A549 (cell line): ENCODE measurements at regions not wholly inside any gene's neighbourhood (a gene's known extent, or its start where the extent isn't known, plus 50 kb on each side); places are given as distances from the start of the nearest gene placed in this dataset.

Source experiments
- ATAC-seq, 2 experiments: fragments of 200-7000 bp in 1 of 2; fragments of >200 bp in 1 of 2; cut with Nextera tagmentation in 1 of 2; cut with Tn5 transposase in 1 of 2; 3 replicates each; pipeline versions ENCODE4 v1.8.0 to v1.9.1; 2018 to 2020; ENCODE audit warnings: mild to moderate bottlenecking in 1 of 2, moderate library complexity in 1 of 2
- CTCF ChIA-PET: fragments of 300-600 bp; sonication (Branson Sonifier 250); formaldehyde crosslinking; extraction: SDS; loops from one replicate; lab custom pipeline; 2021; ENCODE audit warnings: antibody characterized with exemption, inconsistent platforms; lab: Yijun Ruan, JAX
- POLR2A ChIA-PET: fragments of 350-600 bp; formaldehyde crosslinking; extraction: SDS; loops from one replicate; lab custom pipeline; 2021; ENCODE audit warnings: antibody characterized with exemption, inconsistent platforms; lab: Yijun Ruan, JAX
- DNase-seq, 2 experiments: peaks; one replicate each; pipeline versions ENCODE4 v3.0.0 to v3.0.0-alpha.2; 2011 to 2016; ENCODE audit warnings: low read depth in 1 of 2, low spot score in 1 of 2
- FAIRE-seq: peaks from 2 replicates; lab custom pipeline; 2011; peaks lifted over from hg19 to GRCh38; lab: Jason Lieb, UNC
- H3K27ac ChIP-seq, 2 experiments: fragments of >200 bp; sonication (Bioruptor Twin); formaldehyde crosslinking; 3 replicates each; pipeline ENCODE4 v1.5.1; 2016 to 2017
- H3K4me1 ChIP-seq: fragments of >200 bp; sonication (Bioruptor Twin); formaldehyde crosslinking; 3 replicates; pipeline ENCODE4 v1.6.1; 2016
- H3K4me2 ChIP-seq: fragments of >200 bp; sonication (Bioruptor Twin); formaldehyde crosslinking; 3 replicates; pipeline ENCODE4 v1.6.1; 2016
- H3K4me3 ChIP-seq: fragments of >200 bp; sonication (Bioruptor Twin); formaldehyde crosslinking; 3 replicates; pipeline ENCODE4 v1.5.1; 2016
- H3K9me3 ChIP-seq: fragments of >200 bp; sonication (Bioruptor Twin); formaldehyde crosslinking; 3 replicates; pipeline ENCODE4 v1.6.1; 2016
- BCL3 ChIP-seq: fragments of >200 bp; sonication (Bioruptor Twin); formaldehyde crosslinking; IDR thresholded peaks from 3 replicates; pipeline ENCODE4 v1.6.1; 2016
- BHLHE40 ChIP-seq: IDR thresholded peaks from 2 replicates; pipeline ENCODE4 v1.6.1; 2012; ENCODE audit warnings: low read depth, low read length, inconsistent platforms
- CHD4 ChIP-seq: fragments of 200-600 bp; sonication (generic); IDR thresholded peaks from 2 replicates; pipeline ENCODE4 v1.6.1; 2016; ENCODE audit warnings: antibody characterized with exemption, mild to moderate bottlenecking, borderline replicate concordance
- CTCF ChIP-seq: fragments of >200 bp; sonication (Bioruptor Twin); formaldehyde crosslinking; IDR thresholded peaks from 3 replicates; pipeline ENCODE4 v1.5.1; 2016
- ELK1 ChIP-seq: fragments of 150-350 bp; IDR thresholded peaks from 2 replicates; pipeline ENCODE4 v1.6.1; 2014; ENCODE audit warnings: low read depth, mild to moderate bottlenecking, low read length
- FOSL2 ChIP-seq, 2 experiments: fragments of 450-650 bp in 1 of 2; fragments of >200 bp in 1 of 2; sonication (Bioruptor Twin) in 1 of 2; formaldehyde crosslinking; IDR thresholded peaks; 2 replicates each; pipeline versions ENCODE4 v1.5.0 to v1.6.1; 2016 to 2020; ENCODE audit warnings: mild to moderate bottlenecking in 1 of 2, moderate library complexity in 1 of 2
- FOXS1 ChIP-seq: fragments of 250-450 bp; sonication (Bioruptor Pico); IDR thresholded peaks from 2 replicates; pipeline ENCODE4 v1.5.0; 2020; ENCODE audit warnings: mild to moderate bottlenecking, moderate library complexity
- GATA3 ChIP-seq: IDR thresholded peaks from 2 replicates; pipeline ENCODE4 v1.6.1; 2012; ENCODE audit warnings: borderline replicate concordance
- HDAC2 ChIP-seq: fragments of 200-600 bp; sonication (generic); IDR thresholded peaks from 2 replicates; pipeline ENCODE4 v1.6.1; 2016
- JUN ChIP-seq, 2 experiments: fragments of >200 bp; sonication (Bioruptor Twin); formaldehyde crosslinking; IDR thresholded peaks; 2 replicates in 1 of 2; 3 replicates in 1 of 2; pipeline ENCODE4 v1.6.1; 2016 to 2017
- JUNB ChIP-seq: fragments of >200 bp; sonication (Bioruptor Twin); formaldehyde crosslinking; IDR thresholded peaks from 2 replicates; pipeline ENCODE4 v1.6.1; 2016
- KDM1A ChIP-seq: fragments of 200-600 bp; sonication (generic); IDR thresholded peaks from 2 replicates; pipeline ENCODE4 v1.6.1; 2016; ENCODE audit warnings: low read depth, mild to moderate bottlenecking
- KDM5A ChIP-seq: fragments of 200-600 bp; sonication (generic); IDR thresholded peaks from 2 replicates; pipeline ENCODE4 v1.6.1; 2016; ENCODE audit warnings: antibody characterized with exemption, mild to moderate bottlenecking
- MAX ChIP-seq: IDR thresholded peaks from 2 replicates; pipeline ENCODE4 v1.6.1; 2012
- MAZ ChIP-seq: fragments of 150-350 bp; IDR thresholded peaks from 2 replicates; pipeline ENCODE4 v1.6.1; 2014; ENCODE audit warnings: antibody characterized with exemption, low read depth, low read length, borderline replicate concordance
- MYC ChIP-seq: IDR thresholded peaks from 2 replicates; pipeline ENCODE4 v1.6.1; 2012; ENCODE audit warnings: mild to moderate bottlenecking, inconsistent platforms, low read length, improper control_type of control experiment, borderline replicate concordance
- NFE2L2 ChIP-seq: fragments of 150-350 bp; conservative IDR thresholded peaks from 2 replicates; pipeline ENCODE4 v1.6.1; 2014; ENCODE audit warnings: low read length
- PHF8 ChIP-seq: fragments of 200-600 bp; sonication (generic); IDR thresholded peaks from 2 replicates; pipeline ENCODE4 v1.6.1; 2016; ENCODE audit warnings: low read depth, mild to moderate bottlenecking, antibody characterized with exemption, moderate library complexity, borderline replicate concordance
- POLR2A ChIP-seq: IDR thresholded peaks from 2 replicates; pipeline ENCODE4 v1.6.1; 2012; ENCODE audit warnings: mild to moderate bottlenecking, low read length
- POLR2AphosphoS2 ChIP-seq: conservative IDR thresholded peaks from 2 replicates; pipeline ENCODE4 v1.6.1; 2012; ENCODE audit warnings: low read length, improper control_type of control experiment, inconsistent platforms
- RARB ChIP-seq: fragments of 250-450 bp; sonication (Bioruptor Pico); IDR thresholded peaks from 2 replicates; pipeline ENCODE4 v1.8.0; 2021; ENCODE audit warnings: mild to moderate bottlenecking, moderate library complexity
- RCOR1 ChIP-seq: fragments of 150-350 bp; IDR thresholded peaks from 2 replicates; pipeline ENCODE4 v1.6.1; 2014; ENCODE audit warnings: antibody characterized with exemption, low read length, low read depth
- SMC3 ChIP-seq: fragments of >200 bp; sonication (Bioruptor Twin); formaldehyde crosslinking; IDR thresholded peaks from 3 replicates; pipeline ENCODE4 v1.6.1; 2018; ENCODE audit warnings: inconsistent platforms
- ZC3H11A ChIP-seq: fragments of 450-650 bp; IDR thresholded peaks from 2 replicates; pipeline ENCODE4 v1.6.1; 2014; ENCODE audit warnings: antibody characterized with exemption, mild to moderate bottlenecking
- ZFP36 ChIP-seq: fragments of 450-650 bp; IDR thresholded peaks from 2 replicates; pipeline ENCODE4 v1.6.1; 2014; ENCODE audit warnings: borderline replicate concordance; ENCODE audit not compliant: partially characterized antibody
- ZNF302 ChIP-seq: fragments of 250-450 bp; sonication (Bioruptor Pico); IDR thresholded peaks from 2 replicates; pipeline ENCODE4 v1.9.0; 2021; ENCODE audit warnings: inconsistent platforms, mild to moderate bottlenecking, moderate library complexity
- ZSCAN20 ChIP-seq: fragments of 250-450 bp; sonication (Bioruptor Pico); IDR thresholded peaks from 2 replicates; pipeline ENCODE4 v1.8.0; 2022; ENCODE audit warnings: mild to moderate bottlenecking, moderate library complexity
- WGBS: methylation state at CpG from one replicate; pipeline ENCODE4 v1.1.6; 2017; ENCODE audit errors: missing lambda C conversion rate; 5-methylcytosine and 5-hydroxymethylcytosine counted together

- no peaks in the 10 kb centered on the region for H3K9me3 ChIP-seq
- WGBS: 68% methylated on average over 3 of the region's 3 CpGs
- ATAC-seq (no peak), DNase-seq (no peak), FAIRE-seq (no peak)
- CTCF ChIA-PET: interaction anchor here (1.2 to 2.2 kb wide), 2 partner anchors 17 to 28 kb away, joined by 3 to 8 read pairs; no protein-coding TSS in a partner anchor
- TF ChIP-seq BCL3: no peak
- no peak for TF ChIP-seq FOSL2 (IDR thresholded peaks at IDR 0.05)
- TF ChIP-seq FOSL2 (CRISPR knock-in tag; IDR thresholded peaks at IDR 0.05): no peak
- TF ChIP-seq CTCF: no peak
- no peak for TF ChIP-seq ZFP36
- TF ChIP-seq POLR2AphosphoS2: no peak
- no peak for TF ChIP-seq ZNF302
- TF ChIP-seq RARB (CRISPR knock-in tag): no peak
- TF ChIP-seq MAZ: no peak
- TF ChIP-seq KDM5A: no peak
- TF ChIP-seq ZC3H11A: no peak
- no peak for TF ChIP-seq BHLHE40
- TF ChIP-seq ZSCAN20 (CRISPR knock-in tag): no peak
- no peak for TF ChIP-seq RCOR1
- no peak for TF ChIP-seq HDAC2
- no peak for TF ChIP-seq JUNB
- H3K4me3 ChIP-seq: no peak overlapping the region
- peaks cover 22% of the 10 kb centered on the region for H3K4me1 ChIP-seq
- peak overlapping the region; percentile 65 to 68; a peak in 4 of 6 replicates for H3K27ac ChIP-seq
- POLR2A ChIA-PET: no interaction called here
- H3K4me2 ChIP-seq: no peak overlapping the region; the same call in 2 of the 3 replicates
Observed at GRCh38 chr17:73769479-73769878, 125.2 kb upstream of the SDK2 start.

- no peaks in the 10 kb centered on the region for H3K9me3 ChIP-seq
- peaks cover 22% of the 10 kb centered on the region for H3K4me1 ChIP-seq
- no peak for FAIRE-seq
- ChIA-PET POLR2A (no interaction called here), CTCF (interaction anchor here (0.9 to 2.2 kb wide), 5 partner anchors 15 to 68 kb away, joined by 3 to 8 read pairs (median 3); no protein-coding TSS in a partner anchor)
- TF ChIP-seq FOSL2 (IDR thresholded peaks at IDR 0.05) (no peak), FOSL2 (CRISPR knock-in tag; IDR thresholded peaks at IDR 0.05) (peak; percentile 29; the same call in 1 of the 2 replicates), GATA3 (peak; percentile 42; the same call in 1 of the 2 replicates), CHD4 (no peak), NFE2L2 (no peak), ELK1 (no peak), MYC (no peak), MAX (peak; percentile 25; the same call in 1 of the 2 replicates), SMC3 (peak; percentile 20; the same call in 1 of the 3 replicates), JUN (IDR thresholded peaks at IDR 0.05) (0 out of 5 replicates have a peak, but pooled peaks of 1 of the 2 experiments have one; percentile 39), FOXS1 (CRISPR knock-in tag) (no peak), PHF8 (no peak), JUNB (peak; percentile 40; the same call in 1 of the 2 replicates), POLR2A (no peak), KDM1A (0 out of 2 replicates have a peak, but pooled peaks have one; percentile 36), RARB (CRISPR knock-in tag) (no peak), MAZ (no peak)
- ATAC-seq: peak; percentile 83 to 85
- H3K4me3 ChIP-seq: no peak overlapping the region
- peak overlapping the region; percentile 71 for H3K4me2 ChIP-seq
- 51% methylated on average over 12 of the region's 12 CpGs for WGBS
- H3K27ac ChIP-seq: peak overlapping the region; percentile 65 to 68; a peak in 5 of 6 replicates
- peak; percentile 57 to 85 for DNase-seq
Observed at GRCh38 chr17:73770115-73770848, 126.0 kb upstream of the SDK2 start.
